ENCODE measurements at regions not wholly inside any gene's neighbourhood (a gene's known extent, or its start where the extent isn't known, plus 50 kb on each side); places are given as distances from the start of the nearest gene placed in this dataset.

DNA sequence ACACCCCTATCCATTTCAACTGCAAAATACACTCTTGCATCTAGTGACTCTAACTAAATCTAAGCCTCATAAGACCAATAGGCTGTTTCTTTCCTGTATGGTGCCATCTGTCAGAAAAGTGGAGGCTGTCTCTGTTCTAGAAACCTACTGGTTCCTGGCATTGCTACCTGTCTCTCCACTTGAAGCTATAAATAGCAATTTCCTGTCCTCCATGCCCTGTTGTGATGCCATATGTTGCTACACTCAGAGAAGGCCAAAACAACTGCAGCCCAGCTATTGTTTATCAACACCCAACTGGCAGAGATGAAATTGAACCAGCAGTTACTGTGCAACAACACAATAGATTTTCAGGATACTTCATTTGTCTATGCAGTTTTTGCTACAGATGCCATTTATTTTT, 1355.1 kb upstream of the SLC39A10 start:
- CTCF ChIA-PET = no interaction called here
- no peak for ATAC-seq
- Mint-ChIP-seq H3K36me3 (no peaks in the 10 kb centered on the region), H3K27ac (no peak overlapping the region), H3K9me3 (no peaks in the 10 kb centered on the region), H3K4me1 (peaks cover 8% of the 10 kb centered on the region; the same call in 1 of the 2 replicates), H3K4me3 (no peak overlapping the region), H3K27me3 (ENCODE audit: low read depth) (no peaks in the 10 kb centered on the region)
- TF ChIP-seq RELA (CRISPR knock-in tag; IDR thresholded peaks at IDR 0.05; ENCODE audit: borderline replicate concordance) (no peak), NFATC4 (CRISPR knock-in tag; IDR thresholded peaks at IDR 0.05) (no peak), ZNF425 (CRISPR knock-in tag; conservative IDR thresholded peaks at IDR 0.05) (no peak), HMGA2 (CRISPR knock-in tag; IDR thresholded peaks at IDR 0.05) (no peak), ZNF121 (CRISPR knock-in tag; IDR thresholded peaks at IDR 0.05) (no peak), ZNF532 (CRISPR knock-in tag; IDR thresholded peaks at IDR 0.05; ENCODE audit: borderline replicate concordance) (no peak), IRF1 (CRISPR knock-in tag; IDR thresholded peaks at IDR 0.05) (no peak), TCF7 (CRISPR knock-in tag; IDR thresholded peaks at IDR 0.05; ENCODE audit: low read depth) (no peak)
- TF ChIP-seq, protein P1, sequence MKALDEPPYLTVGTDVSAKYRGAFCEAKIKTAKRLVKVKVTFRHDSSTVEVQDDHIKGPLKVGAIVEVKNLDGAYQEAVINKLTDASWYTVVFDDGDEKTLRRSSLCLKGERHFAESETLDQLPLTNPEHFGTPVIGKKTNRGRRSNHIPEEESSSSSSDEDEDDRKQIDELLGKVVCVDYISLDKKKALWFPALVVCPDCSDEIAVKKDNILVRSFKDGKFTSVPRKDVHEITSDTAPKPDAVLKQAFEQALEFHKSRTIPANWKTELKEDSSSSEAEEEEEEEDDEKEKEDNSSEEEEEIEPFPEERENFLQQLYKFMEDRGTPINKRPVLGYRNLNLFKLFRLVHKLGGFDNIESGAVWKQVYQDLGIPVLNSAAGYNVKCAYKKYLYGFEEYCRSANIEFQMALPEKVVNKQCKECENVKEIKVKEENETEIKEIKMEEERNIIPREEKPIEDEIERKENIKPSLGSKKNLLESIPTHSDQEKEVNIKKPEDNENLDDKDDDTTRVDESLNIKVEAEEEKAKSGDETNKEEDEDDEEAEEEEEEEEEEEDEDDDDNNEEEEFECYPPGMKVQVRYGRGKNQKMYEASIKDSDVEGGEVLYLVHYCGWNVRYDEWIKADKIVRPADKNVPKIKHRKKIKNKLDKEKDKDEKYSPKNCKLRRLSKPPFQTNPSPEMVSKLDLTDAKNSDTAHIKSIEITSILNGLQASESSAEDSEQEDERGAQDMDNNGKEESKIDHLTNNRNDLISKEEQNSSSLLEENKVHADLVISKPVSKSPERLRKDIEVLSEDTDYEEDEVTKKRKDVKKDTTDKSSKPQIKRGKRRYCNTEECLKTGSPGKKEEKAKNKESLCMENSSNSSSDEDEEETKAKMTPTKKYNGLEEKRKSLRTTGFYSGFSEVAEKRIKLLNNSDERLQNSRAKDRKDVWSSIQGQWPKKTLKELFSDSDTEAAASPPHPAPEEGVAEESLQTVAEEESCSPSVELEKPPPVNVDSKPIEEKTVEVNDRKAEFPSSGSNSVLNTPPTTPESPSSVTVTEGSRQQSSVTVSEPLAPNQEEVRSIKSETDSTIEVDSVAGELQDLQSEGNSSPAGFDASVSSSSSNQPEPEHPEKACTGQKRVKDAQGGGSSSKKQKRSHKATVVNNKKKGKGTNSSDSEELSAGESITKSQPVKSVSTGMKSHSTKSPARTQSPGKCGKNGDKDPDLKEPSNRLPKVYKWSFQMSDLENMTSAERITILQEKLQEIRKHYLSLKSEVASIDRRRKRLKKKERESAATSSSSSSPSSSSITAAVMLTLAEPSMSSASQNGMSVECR (CRISPR knock-in tag; IDR thresholded peaks at IDR 0.05; ENCODE audit: borderline replicate concordance) = no peak
- POLR2A ChIA-PET = no interaction called here
- DNase-seq (ENCODE audit: low spot score) = no peak

GRCh38 chr2:194294156-194294555, 1362.9 kb upstream of the SLC39A10 start:
- Mint-ChIP-seq H3K36me3 (no peaks in the 10 kb centered on the region), H3K4me1 (peaks cover 19% of the 10 kb centered on the region), H3K27ac (no peak overlapping the region), H3K9me3 (no peaks in the 10 kb centered on the region), H3K27me3 (ENCODE audit: low read depth) (no peaks in the 10 kb centered on the region), H3K4me3 (no peak overlapping the region)
- CTCF ChIA-PET = no interaction called here
- no peak for TF ChIP-seq PRRX2 (CRISPR knock-in tag; IDR thresholded peaks at IDR 0.05)
- TF ChIP-seq E2F4 (CRISPR knock-in tag; IDR thresholded peaks at IDR 0.05; ENCODE audit: borderline replicate concordance, low read depth) = no peak
- TF ChIP-seq, protein P2, sequence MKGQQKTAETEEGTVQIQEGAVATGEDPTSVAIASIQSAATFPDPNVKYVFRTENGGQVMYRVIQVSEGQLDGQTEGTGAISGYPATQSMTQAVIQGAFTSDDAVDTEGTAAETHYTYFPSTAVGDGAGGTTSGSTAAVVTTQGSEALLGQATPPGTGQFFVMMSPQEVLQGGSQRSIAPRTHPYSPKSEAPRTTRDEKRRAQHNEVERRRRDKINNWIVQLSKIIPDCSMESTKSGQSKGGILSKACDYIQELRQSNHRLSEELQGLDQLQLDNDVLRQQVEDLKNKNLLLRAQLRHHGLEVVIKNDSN (CRISPR knock-in tag; IDR thresholded peaks at IDR 0.05) = no peak
- TF ChIP-seq NR2C2 (CRISPR knock-in tag; IDR thresholded peaks at IDR 0.05) = no peak
- no peak for TF ChIP-seq TEAD4 (CRISPR knock-in tag; IDR thresholded peaks at IDR 0.05)
- no peak for TF ChIP-seq ZNF532 (CRISPR knock-in tag; IDR thresholded peaks at IDR 0.05; ENCODE audit: borderline replicate concordance)
- ATAC-seq (no peak), DNase-seq (ENCODE audit: low spot score) (no peak)
- POLR2A ChIA-PET = no interaction called here

Measured in WTC11 (cell line).